ENCODE measurements at regions not wholly inside any gene's neighbourhood (a gene's known extent, or its start where the extent isn't known, plus 50 kb on each side); places are given as distances from the start of the nearest gene placed in this dataset.

DNA sequence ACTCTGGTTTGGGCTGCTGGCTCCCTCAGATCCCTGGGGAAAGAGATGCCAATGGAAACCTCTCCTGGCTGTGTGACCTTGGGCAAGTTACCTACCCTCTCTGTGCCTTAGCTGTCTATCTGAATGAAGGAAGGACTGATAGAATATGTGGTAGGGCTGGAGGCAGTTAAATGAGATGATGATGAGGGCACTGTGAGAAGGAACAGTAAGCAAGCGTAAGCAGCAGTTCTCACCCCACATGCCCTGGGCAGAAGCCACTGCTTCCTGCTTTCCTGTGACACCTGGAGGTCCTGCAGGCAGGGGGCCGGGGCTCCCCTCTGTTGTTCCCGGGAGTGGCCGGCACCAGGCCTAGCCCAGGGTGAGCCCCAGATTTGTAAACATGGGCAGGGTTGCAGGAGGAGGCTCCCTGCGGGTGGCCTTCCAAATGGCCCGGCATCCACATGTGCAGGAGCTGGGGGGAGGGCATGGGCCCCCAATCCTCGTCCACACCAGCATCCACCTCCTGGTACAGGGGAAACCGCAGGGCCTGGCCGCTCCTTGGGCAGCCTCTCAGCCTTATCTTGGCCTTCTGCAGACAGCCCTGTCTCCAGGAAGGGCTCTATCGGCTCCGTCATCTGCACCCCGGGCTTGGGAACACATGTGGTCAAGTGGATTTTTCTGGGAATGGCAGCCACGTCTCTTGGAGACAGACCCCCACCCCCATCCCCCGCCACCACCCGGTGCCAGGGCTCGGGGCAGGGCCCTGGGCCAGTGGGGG is 235.6 kb upstream of the GSE1 start:
- Histone ChIP-seq H3K27ac (no peak overlapping the region), H3K4me3 (no peak overlapping the region), H3K36me3 (no peaks in the 10 kb centered on the region), H3K27me3 (no peaks in the 10 kb centered on the region), H3K9me3 (no peaks in the 10 kb centered on the region), H3K4me1 (no peaks in the 10 kb centered on the region)
- intact Hi-C loops (cut with DNase I; ENCODE audit: low total_unique reads): no loop called here
- TF ChIP-seq, protein P1, sequence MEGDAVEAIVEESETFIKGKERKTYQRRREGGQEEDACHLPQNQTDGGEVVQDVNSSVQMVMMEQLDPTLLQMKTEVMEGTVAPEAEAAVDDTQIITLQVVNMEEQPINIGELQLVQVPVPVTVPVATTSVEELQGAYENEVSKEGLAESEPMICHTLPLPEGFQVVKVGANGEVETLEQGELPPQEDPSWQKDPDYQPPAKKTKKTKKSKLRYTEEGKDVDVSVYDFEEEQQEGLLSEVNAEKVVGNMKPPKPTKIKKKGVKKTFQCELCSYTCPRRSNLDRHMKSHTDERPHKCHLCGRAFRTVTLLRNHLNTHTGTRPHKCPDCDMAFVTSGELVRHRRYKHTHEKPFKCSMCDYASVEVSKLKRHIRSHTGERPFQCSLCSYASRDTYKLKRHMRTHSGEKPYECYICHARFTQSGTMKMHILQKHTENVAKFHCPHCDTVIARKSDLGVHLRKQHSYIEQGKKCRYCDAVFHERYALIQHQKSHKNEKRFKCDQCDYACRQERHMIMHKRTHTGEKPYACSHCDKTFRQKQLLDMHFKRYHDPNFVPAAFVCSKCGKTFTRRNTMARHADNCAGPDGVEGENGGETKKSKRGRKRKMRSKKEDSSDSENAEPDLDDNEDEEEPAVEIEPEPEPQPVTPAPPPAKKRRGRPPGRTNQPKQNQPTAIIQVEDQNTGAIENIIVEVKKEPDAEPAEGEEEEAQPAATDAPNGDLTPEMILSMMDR (IDR thresholded peaks at IDR 0.05): no peak
- TF ChIP-seq POLR2A (IDR thresholded peaks at IDR 0.05): no peak
- DNase-seq: no peak

DNA sequence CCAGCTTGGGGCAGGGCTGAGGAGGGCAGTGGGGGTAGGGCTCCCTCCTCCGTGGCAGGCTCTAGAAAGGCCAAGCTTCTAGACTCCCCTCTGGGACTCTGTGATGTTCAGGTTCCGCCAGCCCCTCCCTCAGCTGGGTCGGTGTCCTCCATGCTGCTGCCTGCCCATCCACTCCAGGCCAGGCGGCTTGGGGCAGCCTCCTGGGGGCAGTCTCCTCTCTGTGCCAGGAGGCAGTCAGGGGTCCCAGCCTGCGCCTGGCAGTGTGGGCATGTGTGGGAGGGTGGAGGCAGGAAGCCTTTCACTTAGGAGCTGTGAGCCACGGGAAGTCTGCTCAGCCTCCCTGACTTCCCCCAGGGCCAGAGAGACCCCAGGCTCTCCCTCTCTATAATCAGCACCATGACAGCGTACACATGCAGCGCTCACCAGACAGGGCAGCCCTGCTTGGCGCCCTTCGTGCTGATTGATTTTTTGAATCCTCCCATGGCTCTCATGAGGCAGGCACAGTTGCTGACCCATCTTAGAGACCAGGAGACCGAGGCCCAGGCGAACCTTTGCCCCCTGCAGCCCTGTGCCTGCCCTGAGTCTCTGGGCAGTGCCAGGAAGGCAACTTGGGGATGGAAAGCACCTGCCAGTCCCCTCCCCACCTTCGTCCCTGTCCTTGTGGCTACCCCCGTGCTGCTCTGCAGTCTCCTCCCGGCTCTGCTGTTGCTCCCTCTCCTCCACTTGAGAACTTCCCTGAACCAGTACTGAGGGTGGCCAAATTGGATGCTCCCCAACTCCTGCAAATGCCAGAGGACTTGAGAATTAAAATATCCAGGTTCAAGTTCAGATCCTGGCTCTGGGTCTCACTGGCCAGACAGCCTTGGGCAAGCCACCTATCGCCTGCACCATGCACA is 234.7 kb upstream of the GSE1 start:
- no peak for DNase-seq
- H3K9me3 ChIP-seq: no peaks in the 10 kb centered on the region
- no peaks in the 10 kb centered on the region for H3K27me3 ChIP-seq
- H3K36me3 ChIP-seq: no peaks in the 10 kb centered on the region
- H3K27ac ChIP-seq: no peak overlapping the region
- H3K4me1 ChIP-seq: no peaks in the 10 kb centered on the region
- TF ChIP-seq, protein P1 (IDR thresholded peaks at IDR 0.05): no peak
- no peak for TF ChIP-seq POLR2A (IDR thresholded peaks at IDR 0.05)
- intact Hi-C loops (cut with DNase I; ENCODE audit: low total_unique reads): no loop called here
- H3K4me3 ChIP-seq: no peak overlapping the region

- Histone ChIP-seq H3K9me3 (no peaks in the 10 kb centered on the region), H3K27me3 (no peaks in the 10 kb centered on the region), H3K4me3 (no peak overlapping the region), H3K4me1 (no peaks in the 10 kb centered on the region), H3K27ac (no peak overlapping the region), H3K36me3 (no peaks in the 10 kb centered on the region)
- TF ChIP-seq, protein P1 (IDR thresholded peaks at IDR 0.05): no peak
- TF ChIP-seq POLR2A (IDR thresholded peaks at IDR 0.05): no peak
- intact Hi-C loops (cut with DNase I; ENCODE audit: low total_unique reads): no loop called here
- no peak for DNase-seq
Measured at GRCh38 chr16:85379041-85380001, 233.8 kb upstream of the GSE1 start.

GRCh38 chr16:85380002-85380395 is 233.1 kb upstream of the GSE1 start:
- H3K27me3 ChIP-seq: no peaks in the 10 kb centered on the region
- TF ChIP-seq POLR2A (IDR thresholded peaks at IDR 0.05): no peak
- TF ChIP-seq, protein P1 (IDR thresholded peaks at IDR 0.05): no peak
- H3K27ac ChIP-seq: no peak overlapping the region

More at GRCh38 chr16:85380002-85380395, 233.1 kb upstream of the GSE1 start:
- no peak for DNase-seq
- H3K4me1 ChIP-seq: no peaks in the 10 kb centered on the region
- intact Hi-C loops (cut with DNase I; ENCODE audit: low total_unique reads): no loop called here
- H3K9me3 ChIP-seq: no peaks in the 10 kb centered on the region
- H3K4me3 ChIP-seq: no peak overlapping the region
- H3K36me3 ChIP-seq: no peaks in the 10 kb centered on the region

All from uterus (tissue), 3 donors.